PC-9 (cell line): ENCODE measurements at regions not wholly inside any gene's neighbourhood (a gene's known extent, or its start where the extent isn't known, plus 50 kb on each side); places are given as distances from the start of the nearest gene placed in this dataset.

ENCODE experiments used
- EZH2 ChIP-seq: fragments of 200-600 bp; sonication (generic); IDR thresholded peaks from 2 replicates; pipeline ENCODE4 v1.8.0; 2017; ENCODE audit warnings: antibody characterized with exemption, low read depth
- TF ChIP-seq, protein P1 (sequence below): fragments of 200-600 bp; sonication (generic); conservative IDR thresholded peaks from 2 replicates; pipeline ENCODE4 v1.6.1; 2017; ENCODE audit warnings: mixed run types, antibody characterized with exemption, mild to moderate bottlenecking, moderate library complexity

DNA sequence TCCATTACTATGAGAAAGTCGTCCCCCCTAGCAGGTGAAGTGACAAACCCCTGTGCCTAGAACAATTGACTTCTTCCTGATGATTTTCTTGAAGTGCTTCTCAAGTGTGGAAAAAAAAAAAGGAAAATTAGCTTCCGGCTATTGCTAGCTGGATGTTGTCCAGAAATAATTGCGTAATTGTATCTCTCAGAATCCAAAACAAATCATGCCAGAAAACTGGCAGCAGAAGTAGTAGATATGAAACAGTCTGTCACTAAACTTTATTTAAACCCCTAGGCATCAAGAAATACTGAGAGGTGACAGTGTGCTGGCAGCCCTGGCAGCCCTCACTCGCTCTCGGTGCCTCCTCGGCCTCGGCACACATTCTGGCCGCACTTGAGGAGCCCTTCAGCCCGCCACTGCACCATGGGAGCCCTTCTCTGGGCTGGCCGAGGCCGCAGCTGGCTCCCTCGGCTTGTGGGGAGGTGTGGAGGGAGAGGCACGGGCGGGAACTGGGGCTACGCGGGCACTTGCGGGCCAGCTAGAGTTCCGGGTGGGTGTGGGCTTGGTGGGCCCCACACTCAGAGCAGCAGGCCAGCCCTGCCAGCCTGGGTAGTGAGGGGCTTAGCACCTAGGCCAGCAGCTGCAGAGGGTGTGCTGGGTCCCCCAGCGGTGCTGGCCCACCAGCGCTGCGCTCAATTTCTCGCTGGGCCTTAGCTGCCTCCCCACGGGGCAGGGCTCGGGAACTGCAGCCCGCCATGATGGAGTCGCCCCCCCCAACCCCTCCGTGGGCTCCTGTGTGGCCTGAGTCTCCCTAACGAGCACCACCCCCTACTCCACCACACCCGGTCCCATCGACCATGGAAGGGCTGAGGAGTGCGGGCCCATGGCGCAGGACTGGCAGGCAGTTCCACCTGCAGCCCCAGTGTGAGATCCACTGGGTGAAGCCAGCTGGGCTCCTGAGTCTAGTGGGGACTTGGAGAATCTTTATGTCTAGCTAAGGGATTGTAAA lies 80.5 kb upstream of the ABCA12 start:
- TF ChIP-seq, protein P1, sequence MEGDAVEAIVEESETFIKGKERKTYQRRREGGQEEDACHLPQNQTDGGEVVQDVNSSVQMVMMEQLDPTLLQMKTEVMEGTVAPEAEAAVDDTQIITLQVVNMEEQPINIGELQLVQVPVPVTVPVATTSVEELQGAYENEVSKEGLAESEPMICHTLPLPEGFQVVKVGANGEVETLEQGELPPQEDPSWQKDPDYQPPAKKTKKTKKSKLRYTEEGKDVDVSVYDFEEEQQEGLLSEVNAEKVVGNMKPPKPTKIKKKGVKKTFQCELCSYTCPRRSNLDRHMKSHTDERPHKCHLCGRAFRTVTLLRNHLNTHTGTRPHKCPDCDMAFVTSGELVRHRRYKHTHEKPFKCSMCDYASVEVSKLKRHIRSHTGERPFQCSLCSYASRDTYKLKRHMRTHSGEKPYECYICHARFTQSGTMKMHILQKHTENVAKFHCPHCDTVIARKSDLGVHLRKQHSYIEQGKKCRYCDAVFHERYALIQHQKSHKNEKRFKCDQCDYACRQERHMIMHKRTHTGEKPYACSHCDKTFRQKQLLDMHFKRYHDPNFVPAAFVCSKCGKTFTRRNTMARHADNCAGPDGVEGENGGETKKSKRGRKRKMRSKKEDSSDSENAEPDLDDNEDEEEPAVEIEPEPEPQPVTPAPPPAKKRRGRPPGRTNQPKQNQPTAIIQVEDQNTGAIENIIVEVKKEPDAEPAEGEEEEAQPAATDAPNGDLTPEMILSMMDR = no peak
- no peak for TF ChIP-seq EZH2
